ENCODE measurements at regions not wholly inside any gene's neighbourhood (a gene's known extent, or its start where the extent isn't known, plus 50 kb on each side); places are given as distances from the start of the nearest gene placed in this dataset.

DNA sequence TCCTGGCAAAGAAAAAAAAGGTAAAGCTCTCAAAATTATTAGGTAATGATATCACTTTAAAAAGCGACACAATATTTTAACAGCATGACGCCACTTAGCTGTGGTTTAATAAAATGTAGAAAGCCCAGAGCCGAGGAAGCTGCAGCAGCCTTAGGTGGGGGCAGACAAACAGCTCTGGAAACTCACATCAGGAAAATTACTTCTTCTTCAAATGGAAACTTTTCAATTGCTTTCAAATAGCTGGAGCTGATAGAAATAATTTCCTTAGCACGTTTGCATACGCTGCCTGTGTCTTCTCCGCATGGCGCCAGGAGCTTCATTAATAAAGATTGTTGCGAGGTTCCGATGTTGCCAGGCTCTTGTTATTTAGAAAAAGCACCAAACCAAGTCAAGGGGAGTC is 835.3 kb upstream of the EEF2KMT start:
- TF ChIP-seq, protein P1, sequence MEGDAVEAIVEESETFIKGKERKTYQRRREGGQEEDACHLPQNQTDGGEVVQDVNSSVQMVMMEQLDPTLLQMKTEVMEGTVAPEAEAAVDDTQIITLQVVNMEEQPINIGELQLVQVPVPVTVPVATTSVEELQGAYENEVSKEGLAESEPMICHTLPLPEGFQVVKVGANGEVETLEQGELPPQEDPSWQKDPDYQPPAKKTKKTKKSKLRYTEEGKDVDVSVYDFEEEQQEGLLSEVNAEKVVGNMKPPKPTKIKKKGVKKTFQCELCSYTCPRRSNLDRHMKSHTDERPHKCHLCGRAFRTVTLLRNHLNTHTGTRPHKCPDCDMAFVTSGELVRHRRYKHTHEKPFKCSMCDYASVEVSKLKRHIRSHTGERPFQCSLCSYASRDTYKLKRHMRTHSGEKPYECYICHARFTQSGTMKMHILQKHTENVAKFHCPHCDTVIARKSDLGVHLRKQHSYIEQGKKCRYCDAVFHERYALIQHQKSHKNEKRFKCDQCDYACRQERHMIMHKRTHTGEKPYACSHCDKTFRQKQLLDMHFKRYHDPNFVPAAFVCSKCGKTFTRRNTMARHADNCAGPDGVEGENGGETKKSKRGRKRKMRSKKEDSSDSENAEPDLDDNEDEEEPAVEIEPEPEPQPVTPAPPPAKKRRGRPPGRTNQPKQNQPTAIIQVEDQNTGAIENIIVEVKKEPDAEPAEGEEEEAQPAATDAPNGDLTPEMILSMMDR (IDR thresholded peaks at IDR 0.05; ENCODE audit: extremely low read depth in 1 of 2, insufficient read depth in 1 of 2, low read depth in 1 of 2, low read length in 2 of 2), result no peak
- TF ChIP-seq EZH2 (IDR thresholded peaks at IDR 0.05; ENCODE audit: borderline replicate concordance, low read depth, low read length, severe bottlenecking), result no peak
- no peak for TF ChIP-seq POLR2A (IDR thresholded peaks at IDR 0.05; ENCODE audit: low read depth, low read length)
- no peak for TF ChIP-seq POLR2AphosphoS5 (IDR thresholded peaks at IDR 0.05; ENCODE audit: insufficient read depth, low read depth, low read length)
- TF ChIP-seq JUN (IDR thresholded peaks at IDR 0.05; ENCODE audit: borderline replicate concordance, insufficient read depth, insufficient read length, low read depth), result no peak
- TF ChIP-seq, protein P2, sequence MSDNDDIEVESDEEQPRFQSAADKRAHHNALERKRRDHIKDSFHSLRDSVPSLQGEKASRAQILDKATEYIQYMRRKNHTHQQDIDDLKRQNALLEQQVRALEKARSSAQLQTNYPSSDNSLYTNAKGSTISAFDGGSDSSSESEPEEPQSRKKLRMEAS (IDR thresholded peaks at IDR 0.05; ENCODE audit: insufficient read depth, insufficient read length), result no peak
- no peak for TF ChIP-seq FOS (IDR thresholded peaks at IDR 0.05; ENCODE audit: borderline replicate concordance, insufficient read depth, low read length)
- no peak for TF ChIP-seq MYC (IDR thresholded peaks at IDR 0.05; ENCODE audit: low read depth, low read length)
